ENCODE measurements at regions not wholly inside any gene's neighbourhood (a gene's known extent, or its start where the extent isn't known, plus 50 kb on each side); places are given as distances from the start of the nearest gene placed in this dataset.

GRCh38 chr10:30527623-30528428, 93.8 kb downstream of the MAP3K8 start:
- TF ChIP-seq, protein P1, sequence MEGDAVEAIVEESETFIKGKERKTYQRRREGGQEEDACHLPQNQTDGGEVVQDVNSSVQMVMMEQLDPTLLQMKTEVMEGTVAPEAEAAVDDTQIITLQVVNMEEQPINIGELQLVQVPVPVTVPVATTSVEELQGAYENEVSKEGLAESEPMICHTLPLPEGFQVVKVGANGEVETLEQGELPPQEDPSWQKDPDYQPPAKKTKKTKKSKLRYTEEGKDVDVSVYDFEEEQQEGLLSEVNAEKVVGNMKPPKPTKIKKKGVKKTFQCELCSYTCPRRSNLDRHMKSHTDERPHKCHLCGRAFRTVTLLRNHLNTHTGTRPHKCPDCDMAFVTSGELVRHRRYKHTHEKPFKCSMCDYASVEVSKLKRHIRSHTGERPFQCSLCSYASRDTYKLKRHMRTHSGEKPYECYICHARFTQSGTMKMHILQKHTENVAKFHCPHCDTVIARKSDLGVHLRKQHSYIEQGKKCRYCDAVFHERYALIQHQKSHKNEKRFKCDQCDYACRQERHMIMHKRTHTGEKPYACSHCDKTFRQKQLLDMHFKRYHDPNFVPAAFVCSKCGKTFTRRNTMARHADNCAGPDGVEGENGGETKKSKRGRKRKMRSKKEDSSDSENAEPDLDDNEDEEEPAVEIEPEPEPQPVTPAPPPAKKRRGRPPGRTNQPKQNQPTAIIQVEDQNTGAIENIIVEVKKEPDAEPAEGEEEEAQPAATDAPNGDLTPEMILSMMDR (IDR thresholded peaks at IDR 0.05): no peak
- TF ChIP-seq POLR2A (IDR thresholded peaks at IDR 0.05) (no peak), POLR2AphosphoS5 (IDR thresholded peaks at IDR 0.05) (no peak)
